ENCODE measurements at regions not wholly inside any gene's neighbourhood (a gene's known extent, or its start where the extent isn't known, plus 50 kb on each side); places are given as distances from the start of the nearest gene placed in this dataset.
A peak's percentile ranks its signal among the peaks of the same experiment; 100 is the strongest.

GRCh38 chr5:103638979-103639378 lies 76.4 kb upstream of the NUDT12 start:
- no peak overlapping the region for H3K4me3 ChIP-seq (ENCODE audit: low read depth, low read length)
- DNase-seq (ENCODE audit: low read depth): no peak

- H3K4me3 ChIP-seq (ENCODE audit: low read depth, low read length): no peak overlapping the region
- DNase-seq (ENCODE audit: low read depth): no peak
These were observed 62.1 kb upstream of the NUDT12 start for GRCh38 chr5:103624675-103625074.

GRCh38 chr5:103624035-103624480 lies 61.5 kb upstream of the NUDT12 start:
- no peak overlapping the region for H3K4me3 ChIP-seq (ENCODE audit: low read depth, low read length)
- peak; percentile 93 for DNase-seq (ENCODE audit: low read depth)

GRCh38 chr5:103623425-103623824 lies 60.8 kb upstream of the NUDT12 start:
- DNase-seq (ENCODE audit: low read depth): no peak

GRCh38 chr5:103621548-103621930 lies 59.0 kb upstream of the NUDT12 start:
- H3K4me3 ChIP-seq (ENCODE audit: low read depth, low read length): no peak overlapping the region

More at GRCh38 chr5:103623425-103623824, 60.8 kb upstream of the NUDT12 start:
- H3K4me3 ChIP-seq (ENCODE audit: low read depth, low read length): no peak overlapping the region

GRCh38 chr5:103620851-103621547 lies 58.4 kb upstream of the NUDT12 start:
- H3K4me3 ChIP-seq (ENCODE audit: low read depth, low read length): no peak overlapping the region
- DNase-seq (ENCODE audit: low read depth): no peak

More at GRCh38 chr5:103621548-103621930, 59.0 kb upstream of the NUDT12 start:
- no peak for DNase-seq (ENCODE audit: low read depth)

DNA sequence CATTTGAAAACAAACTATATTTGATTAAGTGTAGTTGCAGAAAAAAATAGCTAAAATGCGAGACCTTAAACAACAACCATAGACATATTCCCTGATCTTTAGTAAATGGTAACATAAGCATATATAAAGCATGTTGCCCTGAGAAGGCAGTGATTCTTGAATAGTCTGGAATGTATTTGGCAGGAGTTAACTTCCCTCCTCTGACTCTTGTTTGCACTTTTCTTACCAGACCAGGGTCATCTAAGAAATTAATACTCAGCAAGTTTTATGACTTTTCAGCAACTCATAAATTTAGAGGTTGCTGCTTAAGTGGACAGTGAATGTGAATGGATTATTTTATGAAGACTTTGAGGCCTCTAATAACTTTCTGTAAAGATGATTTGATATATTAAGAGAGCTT lies 55.3 kb upstream of the NUDT12 start:
- no peak overlapping the region for H3K4me3 ChIP-seq (ENCODE audit: low read depth, low read length)
- peak; percentile 30 for DNase-seq (ENCODE audit: low read depth)

DNA sequence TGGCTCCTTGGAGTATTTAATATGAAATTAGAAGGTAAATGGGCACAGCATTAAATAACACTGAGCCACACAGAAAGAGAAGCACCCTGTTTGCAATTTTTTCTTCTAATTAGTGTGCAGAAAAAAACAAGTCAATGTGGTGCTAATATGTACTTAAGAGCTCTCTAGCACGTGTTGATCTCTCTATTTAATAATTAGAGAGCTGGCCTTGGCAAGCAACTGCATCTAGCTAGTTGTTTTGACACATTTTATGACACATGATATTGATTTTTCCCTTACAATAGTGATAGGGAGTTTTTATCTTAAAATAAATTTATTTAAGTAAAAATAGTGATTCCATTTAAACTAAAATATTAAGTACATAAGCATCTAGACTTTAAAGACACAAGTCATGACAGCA lies 54.5 kb upstream of the NUDT12 start:
- no peak overlapping the region for H3K4me3 ChIP-seq (ENCODE audit: low read depth, low read length)
- DNase-seq (ENCODE audit: low read depth): no peak

DNA sequence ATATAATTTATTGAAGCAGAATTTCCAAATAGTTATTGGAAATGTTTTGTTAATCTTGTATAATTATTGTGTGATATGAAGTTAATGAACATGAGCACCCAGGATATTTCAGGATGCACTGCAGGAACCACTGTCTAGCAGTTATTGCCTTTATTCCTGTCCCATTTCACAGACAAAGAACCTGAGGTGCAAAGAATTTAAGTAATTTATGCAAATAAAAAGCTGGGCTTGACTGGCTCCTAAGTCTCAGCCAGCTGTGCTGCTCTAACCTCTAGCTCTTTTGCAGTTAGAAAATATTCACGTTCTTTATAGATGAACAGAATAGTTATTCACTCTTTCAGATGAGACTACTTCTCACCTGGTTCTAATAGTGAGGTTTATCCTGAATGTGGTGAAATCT lies 50.0 kb upstream of the NUDT12 start:
- DNase-seq (ENCODE audit: low read depth): no peak
- H3K4me3 ChIP-seq (ENCODE audit: low read depth, low read length): no peak overlapping the region
